Neuronal stem cell (in vitro differentiated cells): ENCODE measurements at regions not wholly inside any gene's neighbourhood (a gene's known extent, or its start where the extent isn't known, plus 50 kb on each side); places are given as distances from the start of the nearest gene placed in this dataset.

Experiments used
- DNase-seq: peaks from one replicate; pipeline ENCODE4 v3.0.0-alpha.2; 2013; ENCODE audit warnings: low spot score
- H2AFZ ChIP-seq: one replicate; pipeline ENCODE4 v1.6.1; 2013; ENCODE audit warnings: mild to moderate bottlenecking, low read length, inconsistent platforms
- H2AK5ac ChIP-seq: 2 replicates; pipeline ENCODE4 v1.6.1; 2013; ENCODE audit warnings: low read depth, mild to moderate bottlenecking, inconsistent platforms, low read length, moderate library complexity, mixed read lengths
- H2BK120ac ChIP-seq: 2 replicates; pipeline ENCODE4 v1.6.1; 2013; ENCODE audit warnings: low read depth, mild to moderate bottlenecking, inconsistent platforms, low read length, moderate library complexity, mixed read lengths
- H2BK12ac ChIP-seq: one replicate; pipeline ENCODE4 v1.6.1; 2013; ENCODE audit warnings: low read length, inconsistent platforms
- H2BK15ac ChIP-seq: 2 replicates; pipeline ENCODE4 v1.6.1; 2013; ENCODE audit warnings: mild to moderate bottlenecking, low read length, inconsistent platforms, mixed read lengths
- H2BK5ac ChIP-seq: one replicate; pipeline ENCODE4 v1.6.1; 2013; ENCODE audit warnings: inconsistent platforms, mild to moderate bottlenecking, low read length, moderate library complexity
- H3K14ac ChIP-seq: one replicate; pipeline ENCODE4 v1.6.1; 2013; ENCODE audit warnings: low read length, inconsistent platforms
- H3K18ac ChIP-seq: 2 replicates; pipeline ENCODE4 v1.6.1; 2013; ENCODE audit warnings: low read length, inconsistent platforms
- H3K23ac ChIP-seq: 2 replicates; pipeline ENCODE4 v1.6.1; 2013; ENCODE audit warnings: low read depth, mild to moderate bottlenecking, mixed read lengths, low read length, inconsistent platforms; ENCODE audit not compliant: poor library complexity
- H3K27ac ChIP-seq: replicated peaks from 3 replicates; pipeline ENCODE4 v1.5.1; 2013; ENCODE audit warnings: low read length, inconsistent platforms
- H3K27me3 ChIP-seq, 3 experiments: 2 replicates each; pipeline ENCODE4 v1.6.1; 2013; ENCODE audit warnings: low read length in 3 of 3, mild to moderate bottlenecking in 2 of 3, inconsistent platforms in 1 of 3, low read depth in 1 of 3, mixed read lengths in 1 of 3, moderate library complexity in 1 of 3; ENCODE audit not compliant: control insufficient read depth in 3 of 3, insufficient read depth in 3 of 3
- H3K36me3 ChIP-seq, 2 donors: replicated peaks in 1 of 2; 2 replicates each; pipeline ENCODE4 v1.6.1; 2013; ENCODE audit warnings: low read length in 2 of 2; ENCODE audit not compliant: control insufficient read depth in 2 of 2, insufficient read depth in 2 of 2
- H3K4ac ChIP-seq: 2 replicates; pipeline ENCODE4 v1.6.1; 2013; ENCODE audit warnings: inconsistent platforms, mild to moderate bottlenecking, low read length, moderate library complexity
- H3K4me1 ChIP-seq, 2 donors: 1 replicate in 1 of 2; 2 replicates in 1 of 2; pipeline ENCODE4 v1.6.1; 2013; ENCODE audit warnings: low read length in 2 of 2, low read depth in 1 of 2; ENCODE audit not compliant: control insufficient read depth in 2 of 2, insufficient read depth in 1 of 2
- H3K4me2 ChIP-seq: one replicate; pipeline ENCODE4 v1.6.1; 2013; ENCODE audit warnings: mild to moderate bottlenecking, low read length, inconsistent platforms; ENCODE audit not compliant: insufficient read depth, poor library complexity, severe bottlenecking
- H3K4me3 ChIP-seq, 2 donors: 2 replicates each; pipeline ENCODE4 v1.5.1; 2013; ENCODE audit warnings: low read length in 2 of 2, mild to moderate bottlenecking in 2 of 2, inconsistent platforms in 1 of 2, moderate library complexity in 1 of 2
- H3K79me1 ChIP-seq: one replicate; pipeline ENCODE4 v1.6.1; 2013; ENCODE audit warnings: low read depth, mild to moderate bottlenecking, inconsistent platforms, low read length, moderate library complexity
- H3K9ac ChIP-seq: one replicate; pipeline ENCODE4 v1.6.1; 2013; ENCODE audit warnings: mild to moderate bottlenecking, low read depth, low read length, inconsistent platforms; ENCODE audit not compliant: poor library complexity
- H3K9me3 ChIP-seq, 2 donors: replicated peaks in 1 of 2; 2 replicates each; pipeline versions ENCODE3 to v1.6.1; 2013; ENCODE audit warnings: low read length in 2 of 2, mild to moderate bottlenecking in 2 of 2, inconsistent platforms in 1 of 2, low read depth in 1 of 2, mixed read lengths in 1 of 2, moderate library complexity in 1 of 2; ENCODE audit not compliant: control insufficient read depth in 2 of 2, insufficient read depth in 1 of 2
- H4K8ac ChIP-seq: one replicate; pipeline ENCODE4 v1.6.1; 2013; ENCODE audit warnings: low read depth, mild to moderate bottlenecking, inconsistent platforms, low read length, moderate library complexity
- H4K91ac ChIP-seq: one replicate; pipeline ENCODE4 v1.6.1; 2013; ENCODE audit warnings: low read length, low read depth, mild to moderate bottlenecking, inconsistent platforms; ENCODE audit not compliant: poor library complexity
- whole genome bisulfite sequencing, 2 donors: extraction: QIAGEN DNeasy Blood & Tissue Kit; methylation state at CpG; one replicate each; pipeline ENCODE4 v1.1.7; 2013; ENCODE audit warnings: missing lambda C conversion rate in 2 of 2, mixed read lengths in 1 of 2; ENCODE audit not compliant: insufficient read length in 2 of 2, insufficient replicate concordance in 1 of 2; ENCODE audit errors: extremely low coverage in 2 of 2; 5-methylcytosine and 5-hydroxymethylcytosine counted together

DNA sequence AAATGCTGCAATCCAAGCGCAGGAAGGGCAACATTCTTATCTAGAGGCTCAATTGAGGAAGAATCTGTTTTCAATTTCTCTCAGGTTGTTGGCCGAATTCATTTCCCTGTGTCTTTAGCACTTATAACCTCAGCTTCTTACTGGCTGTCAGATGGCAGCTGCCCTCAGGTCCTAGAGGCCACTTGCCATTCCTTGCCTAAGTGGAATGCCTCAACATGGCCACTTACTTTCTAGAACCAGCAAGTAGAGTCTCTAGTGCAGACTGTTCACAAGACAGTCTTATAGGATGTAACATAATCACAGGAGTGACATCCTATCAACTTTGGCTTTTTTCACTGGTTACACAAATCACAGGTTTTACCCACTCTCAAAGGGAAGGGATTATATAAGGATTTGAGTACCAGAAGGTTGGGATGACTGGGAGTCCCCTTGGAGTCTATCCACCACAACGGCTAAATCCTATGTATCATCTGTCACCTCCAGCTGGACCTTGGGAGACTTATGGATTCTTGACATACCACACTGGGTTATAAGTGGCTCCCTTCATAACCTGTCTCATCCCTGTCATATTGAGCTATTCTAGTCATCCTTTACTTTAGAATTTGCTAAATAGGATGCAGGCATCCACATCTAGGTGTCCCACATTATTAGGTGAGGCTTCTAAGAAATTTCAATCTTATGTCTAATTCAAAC lies 297.9 kb upstream of the CTSO start:
- Histone ChIP-seq H3K4me3 (no peak overlapping the region), H2AK5ac (no peak overlapping the region), H2BK15ac (no peak overlapping the region), H3K18ac (no peak overlapping the region), H3K9ac (no peak overlapping the region), H4K8ac (no peak overlapping the region), H3K27me3 (no peaks in the 10 kb centered on the region), H3K14ac (no peak overlapping the region), H2BK5ac (no peak overlapping the region), H4K91ac (no peak overlapping the region), H3K27ac (no peak overlapping the region), H2BK120ac (no peak overlapping the region), H3K4me1 (peaks cover 2 to 19% of the 10 kb centered on the region in 2 donors), H2BK12ac (no peak overlapping the region), H3K36me3 (no peaks in the 10 kb centered on the region), H3K4me2 (no peak overlapping the region), H3K79me1 (no peaks in the 10 kb centered on the region), H3K23ac (no peak overlapping the region), H3K4ac (no peak overlapping the region), H3K9me3 (no peaks in the 10 kb centered on the region), H2AFZ (no peak overlapping the region)
- DNase-seq, result no peak
- no CpG with 5 or more reads among the region's 3 CpGs for WGBS, 2 donors

DNA sequence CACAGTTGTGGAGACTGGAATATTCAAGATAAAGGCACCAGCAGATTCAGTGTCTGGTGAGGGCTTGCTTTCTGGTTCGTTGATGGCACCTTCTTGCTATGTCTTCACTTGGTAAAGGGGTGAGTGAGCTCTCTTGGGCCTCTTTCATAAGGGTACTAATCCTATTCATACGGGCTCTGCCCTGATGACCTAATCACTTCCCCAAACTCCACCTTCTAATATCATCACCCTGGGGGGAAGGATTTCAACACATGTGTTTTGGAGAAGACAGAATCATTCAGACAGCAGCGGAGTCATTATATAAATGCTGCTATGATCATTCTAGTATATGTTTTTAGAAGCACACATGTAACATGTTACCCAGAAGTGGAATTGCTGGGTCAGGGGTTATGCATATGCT lies 295.3 kb upstream of the CTSO start:
- Histone ChIP-seq H3K4me2 (no peak overlapping the region), H3K18ac (no peak overlapping the region), H4K91ac (no peak overlapping the region), H3K27me3 (no peaks in the 10 kb centered on the region), H2AFZ (no peak overlapping the region), H4K8ac (no peak overlapping the region), H3K9ac (no peak overlapping the region), H2BK12ac (no peak overlapping the region), H3K4me3 (no peak overlapping the region), H2BK5ac (no peak overlapping the region), H3K4me1 (peaks cover 2 to 6% of the 10 kb centered on the region in 2 donors), H3K36me3 (no peaks in the 10 kb centered on the region), H3K14ac (no peak overlapping the region), H2BK15ac (no peak overlapping the region), H3K79me1 (no peaks in the 10 kb centered on the region), H2BK120ac (no peak overlapping the region), H3K23ac (no peak overlapping the region), H3K9me3 (no peaks in the 10 kb centered on the region), H2AK5ac (no peak overlapping the region), H3K27ac (no peak overlapping the region), H3K4ac (no peak overlapping the region)
- no peak for DNase-seq
- no CpG with 5 or more reads among the region's 3 CpGs for WGBS, 2 donors

DNA sequence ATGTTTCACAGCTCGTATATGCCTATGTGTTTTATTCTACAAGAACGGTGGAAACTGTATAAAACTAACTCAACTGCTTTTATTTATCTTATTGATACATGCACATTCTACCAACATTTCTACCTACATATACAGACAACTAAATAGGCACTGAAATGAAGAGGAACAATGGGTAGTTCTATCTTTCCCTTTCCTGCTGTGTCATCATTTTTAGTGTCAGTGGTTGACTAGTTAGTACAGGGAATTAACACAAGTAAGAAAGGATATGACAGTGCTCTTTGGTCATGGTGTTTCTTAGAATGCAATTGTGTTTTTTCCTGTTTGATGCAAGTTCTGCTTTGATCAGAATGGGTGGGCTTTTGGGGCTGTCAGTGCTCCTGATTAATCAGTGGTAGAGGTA lies 293.8 kb upstream of the CTSO start:
- WGBS, 2 donors, result no CpG with 5 or more reads among the region's 2 CpGs
- H3K4ac ChIP-seq, result no peak overlapping the region
- no peaks in the 10 kb centered on the region for H3K4me1 ChIP-seq
- H3K4me2 ChIP-seq, result no peak overlapping the region
- no peak overlapping the region for H3K4me3 ChIP-seq
- DNase-seq, result no peak
- no peak overlapping the region for H3K27ac ChIP-seq
- no peak overlapping the region for H3K18ac ChIP-seq
- no peaks in the 10 kb centered on the region for H3K79me1 ChIP-seq
- no peak overlapping the region for H3K23ac ChIP-seq
- no peaks in the 10 kb centered on the region for H3K27me3 ChIP-seq
- H3K36me3 ChIP-seq, result no peaks in the 10 kb centered on the region
- H2BK120ac ChIP-seq, result no peak overlapping the region
- H3K9me3 ChIP-seq, result no peaks in the 10 kb centered on the region
- H2BK5ac ChIP-seq, result no peak overlapping the region
- H2BK15ac ChIP-seq, result no peak overlapping the region
- H2BK12ac ChIP-seq, result no peak overlapping the region
- no peak overlapping the region for H4K8ac ChIP-seq
- H4K91ac ChIP-seq, result no peak overlapping the region
- no peak overlapping the region for H3K14ac ChIP-seq
- H3K9ac ChIP-seq, result no peak overlapping the region
- H2AFZ ChIP-seq, result no peak overlapping the region
- no peak overlapping the region for H2AK5ac ChIP-seq

DNA sequence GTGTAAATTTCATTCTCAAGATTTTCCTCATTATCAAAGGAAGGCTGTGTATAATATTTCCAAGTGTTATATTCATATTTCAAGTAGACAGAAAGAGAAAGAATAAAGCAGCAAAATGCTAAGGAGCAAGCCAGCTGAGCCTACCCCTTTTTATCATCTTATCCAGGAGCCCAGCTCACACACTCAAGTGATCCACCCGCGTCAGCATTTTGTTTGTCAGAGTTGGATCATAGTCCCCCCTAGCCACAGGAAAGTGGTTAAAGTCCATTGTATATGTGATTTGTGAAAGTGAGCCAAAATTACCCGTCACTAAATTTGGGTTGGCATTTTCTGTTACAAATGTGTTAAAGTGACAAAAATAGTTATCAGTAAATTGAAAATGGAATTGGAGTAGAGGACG lies 289.3 kb upstream of the CTSO start:
- WGBS, 2 donors, result 100% methylated on average over 1 of the region's 4 CpGs; no CpG with 5 or more reads in 1 of the 2 donors
- no peak overlapping the region for H3K4ac ChIP-seq
- no peaks in the 10 kb centered on the region for H3K9me3 ChIP-seq
- no peak overlapping the region for H2BK15ac ChIP-seq
- no peak overlapping the region for H3K4me3 ChIP-seq
- H4K8ac ChIP-seq, result no peak overlapping the region
- H2AFZ ChIP-seq, result no peak overlapping the region
- no peaks in the 10 kb centered on the region for H3K4me1 ChIP-seq
- no peak overlapping the region for H2BK120ac ChIP-seq
- no peak overlapping the region for H3K27ac ChIP-seq
- H4K91ac ChIP-seq, result no peak overlapping the region
- H2BK5ac ChIP-seq, result no peak overlapping the region
- no peaks in the 10 kb centered on the region for H3K27me3 ChIP-seq
- H3K79me1 ChIP-seq, result no peaks in the 10 kb centered on the region
- no peaks in the 10 kb centered on the region for H3K36me3 ChIP-seq
- no peak overlapping the region for H3K4me2 ChIP-seq
- H3K9ac ChIP-seq, result no peak overlapping the region
- no peak for DNase-seq
- no peak overlapping the region for H2AK5ac ChIP-seq
- H3K23ac ChIP-seq, result no peak overlapping the region
- H3K18ac ChIP-seq, result no peak overlapping the region
- H3K14ac ChIP-seq, result no peak overlapping the region
- H2BK12ac ChIP-seq, result no peak overlapping the region
